GM12878 (cell line): ENCODE measurements at regions not wholly inside any gene's neighbourhood (a gene's known extent, or its start where the extent isn't known, plus 50 kb on each side); places are given as distances from the start of the nearest gene placed in this dataset.

Source experiments
- ATAC-seq: fragments of 200-7000 bp; cut with Tn5 transposase; 3 replicates; pipeline ENCODE4 v1.9.1; 2020; ENCODE audit warnings: mild to moderate bottlenecking, moderate library complexity
- BruUV-seq: library from RNA; stranded (reverse); fragments of 400-500 nt; replicated peaks from 2 replicates; lab custom pipeline; 2021; lab: Mats Ljungman, UMichigan
- CTCF ChIA-PET: fragments of 300-600 bp; sonication (Branson Sonifier 250); formaldehyde crosslinking; extraction: SDS; loops from one replicate; lab custom pipeline; 2021; ENCODE audit warnings: inconsistent platforms; lab: Yijun Ruan, JAX
- POLR2A ChIA-PET: fragments of 350-600 bp; formaldehyde crosslinking; extraction: SDS; loops from one replicate; lab custom pipeline; 2021; ENCODE audit warnings: inconsistent platforms; lab: Charles Lee
- RAD21 ChIA-PET: fragments of 300-600 bp; sonication (Branson Sonifier 250); formaldehyde crosslinking; loops from one replicate; lab custom pipeline; 2023; ENCODE audit warnings: antibody characterized with exemption; ENCODE audit not compliant: unreplicated experiment; lab: Charles Lee
- SMC1A ChIA-PET: fragments of 300-600 bp; sonication (Branson Sonifier 250); formaldehyde crosslinking; loops from one replicate; lab custom pipeline; 2023; ENCODE audit not compliant: unreplicated experiment, uncharacterized antibody; lab: Charles Lee
- DNase-seq: peaks from one replicate; pipeline ENCODE4 v3.0.0-alpha.2; 2011; ENCODE audit warnings: low read depth, low spot score
- FAIRE-seq: peaks from 3 replicates; lab custom pipeline; 2011; peaks lifted over from hg19 to GRCh38; lab: Jason Lieb, UNC
- H2AFZ ChIP-seq: 2 replicates; pipeline ENCODE4 v1.6.0; 2011; ENCODE audit warnings: low read depth, low read length, control low read depth; ENCODE audit not compliant: control insufficient read depth
- H3K27ac ChIP-seq: 2 replicates; pipeline ENCODE4 v1.5.1; 2011; ENCODE audit warnings: control low read depth; ENCODE audit not compliant: control insufficient read depth, insufficient read depth
- H3K27me3 ChIP-seq, 2 experiments: replicated peaks in 1 of 2; 2 replicates each; pipeline versions ENCODE4 v1.6.0 to v1.6.1; 2011; ENCODE audit warnings: low read length in 1 of 2; ENCODE audit not compliant: control insufficient read depth in 2 of 2, insufficient read depth in 2 of 2
- H3K36me3 ChIP-seq, 2 experiments: 2 replicates each; pipeline ENCODE4 v1.5.1; 2011; ENCODE audit warnings: low read length in 1 of 2; ENCODE audit not compliant: control insufficient read depth in 2 of 2, insufficient read depth in 2 of 2
- H3K4me1 ChIP-seq: 2 replicates; pipeline ENCODE4 v1.6.1; 2011; ENCODE audit warnings: mild to moderate bottlenecking, low read length, moderate library complexity, mixed read lengths; ENCODE audit not compliant: control insufficient read depth, insufficient read depth
- H3K4me2 ChIP-seq: 2 replicates; pipeline ENCODE4 v1.6.0; 2011; ENCODE audit warnings: control low read depth; ENCODE audit not compliant: control insufficient read depth, insufficient read depth
- H3K4me3 ChIP-seq: fragments of 200-600 bp; sonication (generic); 2 replicates; pipeline ENCODE4 v1.5.1; 2016
- H3K79me2 ChIP-seq: 2 replicates; pipeline ENCODE4 v1.6.0; 2011; ENCODE audit warnings: low read length; ENCODE audit not compliant: control insufficient read depth, insufficient read depth
- H3K9ac ChIP-seq: 2 replicates; pipeline ENCODE4 v1.8.0; 2011; ENCODE audit warnings: low read length, control low read depth, mixed read lengths; ENCODE audit not compliant: control insufficient read depth, insufficient read depth
- H3K9me3 ChIP-seq: replicated peaks from 3 replicates; pipeline ENCODE4 v1.5.1; 2011; ENCODE audit warnings: mild to moderate bottlenecking, low read length; ENCODE audit not compliant: control insufficient read depth, insufficient read depth
- H4K20me1 ChIP-seq: 2 replicates; pipeline ENCODE4 v1.6.0; 2011; ENCODE audit not compliant: control insufficient read depth, insufficient read depth
- BCLAF1 ChIP-seq: fragments of 450-650 bp; IDR thresholded peaks from 2 replicates; pipeline ENCODE4 v1.6.1; 2017; ENCODE audit warnings: antibody characterized with exemption, mild to moderate bottlenecking, moderate library complexity
- BHLHE40 ChIP-seq, 2 experiments: fragments of 450-650 bp in 1 of 2; IDR thresholded peaks; 2 replicates each; pipeline ENCODE4 v1.6.1; 2011 to 2017; ENCODE audit warnings: low read depth in 2 of 2, borderline replicate concordance in 1 of 2, improper control_type of control experiment in 1 of 2, low read length in 1 of 2, mild to moderate bottlenecking in 1 of 2
- CBFB ChIP-seq: IDR thresholded peaks from 2 replicates; pipeline ENCODE4 v1.6.1; 2016; ENCODE audit warnings: antibody characterized with exemption, low read depth
- CEBPB ChIP-seq, 2 experiments: fragments of 150-350 bp in 1 of 2; IDR thresholded peaks; 2 replicates each; pipeline ENCODE4 v1.6.1; 2012 to 2014; ENCODE audit warnings: low read depth in 2 of 2, low read length in 2 of 2, borderline replicate concordance in 1 of 2, inconsistent platforms in 1 of 2
- EP300 ChIP-seq, 2 experiments: fragments of 150-350 bp in 1 of 2; IDR thresholded peaks; 2 replicates each; pipeline ENCODE4 v1.6.1; 2011 to 2012; ENCODE audit warnings: low read depth in 2 of 2, low read length in 2 of 2, borderline replicate concordance in 1 of 2, improper control_type of control experiment in 1 of 2, inconsistent platforms in 1 of 2; ENCODE audit not compliant: control insufficient read depth in 1 of 2
- ETV6 ChIP-seq, 2 experiments: fragments of 450-650 bp in 1 of 2; IDR thresholded peaks in 1 of 2; conservative IDR thresholded peaks in 1 of 2; 2 replicates each; pipeline ENCODE4 v1.6.1; 2014; ENCODE audit warnings: antibody characterized with exemption in 1 of 2, borderline replicate concordance in 1 of 2, low read depth in 1 of 2, mild to moderate bottlenecking in 1 of 2, moderate library complexity in 1 of 2
- FOXM1 ChIP-seq: IDR thresholded peaks from 2 replicates; pipeline ENCODE4 v1.6.1; 2012; ENCODE audit warnings: low read depth, mild to moderate bottlenecking, inconsistent platforms, low read length, moderate library complexity
- HSF1 ChIP-seq: fragments of 150-350 bp; IDR thresholded peaks from 2 replicates; pipeline ENCODE4 v1.6.1; 2014; ENCODE audit warnings: mild to moderate bottlenecking, low read depth, low read length
- IKZF2 ChIP-seq, 2 experiments: fragments of 450-650 bp; IDR thresholded peaks; 2 replicates each; pipeline ENCODE4 v1.6.1; 2017; ENCODE audit warnings: mild to moderate bottlenecking in 2 of 2, moderate library complexity in 2 of 2
- MAX ChIP-seq: IDR thresholded peaks from 2 replicates; pipeline ENCODE4 v1.6.1; 2012; ENCODE audit warnings: low read depth, low read length, improper control_type of control experiment
- MEF2A ChIP-seq: IDR thresholded peaks from 2 replicates; pipeline ENCODE4 v1.6.1; 2011; ENCODE audit warnings: low read depth, mild to moderate bottlenecking, low read length, moderate library complexity; ENCODE audit not compliant: insufficient read depth
- PAX5 ChIP-seq: IDR thresholded peaks from 2 replicates; pipeline ENCODE4 v1.6.1; 2011; ENCODE audit warnings: low read depth, low read length, borderline replicate concordance
- PBX3 ChIP-seq: IDR thresholded peaks from 2 replicates; pipeline ENCODE4 v1.6.1; 2011; ENCODE audit warnings: mild to moderate bottlenecking, low read depth, low read length, moderate library complexity; ENCODE audit not compliant: insufficient replicate concordance
- RUNX3 ChIP-seq: IDR thresholded peaks from 2 replicates; pipeline ENCODE4 v1.6.1; 2012; ENCODE audit warnings: low read length, inconsistent platforms
- TCF12 ChIP-seq: IDR thresholded peaks from 2 replicates; pipeline ENCODE4 v1.6.1; 2011; ENCODE audit warnings: low read depth, mild to moderate bottlenecking, low read length
- WRNIP1 ChIP-seq: IDR thresholded peaks from 2 replicates; pipeline ENCODE4 v1.6.1; 2011; ENCODE audit warnings: low read depth, low read length, improper control_type of control experiment, borderline replicate concordance
- ZNF274 ChIP-seq: IDR thresholded peaks from one replicate; pipeline ENCODE4 v1.8.0; 2011; ENCODE audit not compliant: insufficient read length, insufficient read depth
- WGBS: methylation state at CpG from one replicate; pipeline ENCODE4 v1.1.6; 2016; ENCODE audit warnings: low lambda C conversion rate; ENCODE audit not compliant: insufficient replicate concordance, insufficient coverage; ENCODE audit errors: missing lambda C conversion rate; 5-methylcytosine and 5-hydroxymethylcytosine counted together
- in situ Hi-C: fragments of 300-500 bp; cut with MboI; formaldehyde crosslinking; loops from 9 replicates; pipeline ENCODE4 v1.14.3; 2018; ENCODE audit warnings: mixed read lengths
- intact Hi-C: fragments of 100-400 bp; cut with micrococcal nuclease; formaldehyde crosslinking; loops from one replicate; pipeline ENCODE4 v1.14.2; 2022; ENCODE audit not compliant: unreplicated experiment

GRCh38 chr2:79271456-79271855 lies 111.9 kb upstream of the REG3A start (continued):
- TF ChIP-seq EP300 (IDR thresholded peaks at IDR 0.05; ENCODE audit: borderline replicate concordance in 1 of 2, control insufficient read depth in 1 of 2, low read depth in 2 of 2, low read length in 2 of 2) (no peak), IKZF2 (IDR thresholded peaks at IDR 0.05) (no peak), MAX (no peak), ETV6 (conservative IDR thresholded peaks at IDR 0.05 in 1 of 2, IDR thresholded peaks at IDR 0.05 in 1 of 2; ENCODE audit: borderline replicate concordance in 1 of 2, low read depth in 1 of 2) (no peak), ZNF274 (no peak), BCLAF1 (no peak)

GRCh38 chr2:79260848-79261247 lies 101.3 kb upstream of the REG3A start:
- Histone ChIP-seq H4K20me1 (no peaks in the 10 kb centered on the region), H3K36me3 (no peaks in the 10 kb centered on the region), H3K4me2 (no peak overlapping the region), H3K9ac (no peak overlapping the region), H3K27ac (no peak overlapping the region), H3K79me2 (no peaks in the 10 kb centered on the region), H3K9me3 (no peaks in the 10 kb centered on the region), H2AFZ (no peak overlapping the region), H3K27me3 (no peaks in the 10 kb centered on the region), H3K4me3 (no peak overlapping the region), H3K4me1 (no peaks in the 10 kb centered on the region)
- ChIA-PET CTCF (interaction anchor here (1.2 kb wide), 1 partner anchor 12 kb away, joined by 3 read pairs; no protein-coding TSS in a partner anchor), POLR2A (no interaction called here), SMC1A (no interaction called here), RAD21 (no interaction called here)
- FAIRE-seq: no peak
- in situ Hi-C loops (no loop called here), intact Hi-C loops (no loop called here)
- no TSS peak for BruUV-seq
- TF ChIP-seq TCF12: no peak
- TF ChIP-seq FOXM1: no peak
- no peak for TF ChIP-seq WRNIP1
- TF ChIP-seq CEBPB (IDR thresholded peaks at IDR 0.05; ENCODE audit: borderline replicate concordance in 1 of 2, low read depth in 2 of 2, low read length in 2 of 2): no peak
- TF ChIP-seq CBFB: no peak
- no peak for TF ChIP-seq BHLHE40 (IDR thresholded peaks at IDR 0.05; ENCODE audit: borderline replicate concordance in 1 of 2, low read depth in 2 of 2, low read length in 1 of 2)
- TF ChIP-seq RUNX3: no peak
- no peak for TF ChIP-seq PAX5
- TF ChIP-seq HSF1: no peak
- no peak for TF ChIP-seq MEF2A
- no peak for TF ChIP-seq PBX3
- no peak for DNase-seq
- no peak for ATAC-seq
- 18% methylated on average over 2 of the region's 2 CpGs for WGBS
